CD4-positive, alpha-beta T cell treated with Interleukin-12 subunit alpha and Interleukin-12 subunit beta, for 1 hour (primary cell): ENCODE measurements at regions not wholly inside any gene's neighbourhood (a gene's known extent, or its start where the extent isn't known, plus 50 kb on each side); places are given as distances from the start of the nearest gene placed in this dataset.

ENCODE experiments used
- DNase-seq: peaks from one replicate; pipeline ENCODE4 v3.0.0-alpha.2; 2020

- no peak for DNase-seq
These were observed 107.1 kb upstream of the NRP1 start for GRCh38 chr10:33441561-33441960.

GRCh38 chr10:33434933-33435332 lies 100.5 kb upstream of the NRP1 start:
- DNase-seq, result no peak

GRCh38 chr10:33428682-33429081 lies 94.2 kb upstream of the NRP1 start:
- no peak for DNase-seq

- no peak for DNase-seq
These were observed 88.7 kb upstream of the NRP1 start for GRCh38 chr10:33423154-33423529.

- DNase-seq, result no peak
These were observed 88.1 kb upstream of the NRP1 start for GRCh38 chr10:33422471-33423153.

- no peak for DNase-seq
These were observed 87.5 kb upstream of the NRP1 start for GRCh38 chr10:33421789-33422462.

GRCh38 chr10:33419311-33419710 lies 84.8 kb upstream of the NRP1 start:
- DNase-seq, result no peak

- DNase-seq, result no peak
These were observed 83.8 kb upstream of the NRP1 start for GRCh38 chr10:33418301-33418700.

- DNase-seq, result no peak
These were observed 82.2 kb upstream of the NRP1 start for GRCh38 chr10:33416691-33417090.

- DNase-seq, result no peak
These were observed 81.7 kb upstream of the NRP1 start for GRCh38 chr10:33416209-33416608.

GRCh38 chr10:33414841-33415240 lies 80.4 kb upstream of the NRP1 start:
- DNase-seq, result no peak

- DNase-seq, result no peak
These were observed 78.3 kb upstream of the NRP1 start for GRCh38 chr10:33412653-33413361.

GRCh38 chr10:33412241-33412640 lies 77.8 kb upstream of the NRP1 start:
- DNase-seq, result no peak

- DNase-seq, result no peak
These were observed 76.4 kb upstream of the NRP1 start for GRCh38 chr10:33410860-33411234.

GRCh38 chr10:33410096-33410859 lies 75.8 kb upstream of the NRP1 start:
- DNase-seq, result no peak

- no peak for DNase-seq
These were observed 72.1 kb upstream of the NRP1 start for GRCh38 chr10:33406596-33406995.

- DNase-seq, result no peak
These were observed 68.0 kb upstream of the NRP1 start for GRCh38 chr10:33402220-33403073.

GRCh38 chr10:33401300-33401699 lies 66.8 kb upstream of the NRP1 start:
- no peak for DNase-seq

- DNase-seq, result no peak
These were observed 64.3 kb upstream of the NRP1 start for GRCh38 chr10:33398796-33399195.

- no peak for DNase-seq
These were observed 62.5 kb upstream of the NRP1 start for GRCh38 chr10:33396938-33397337.

GRCh38 chr10:33396279-33396678 lies 61.8 kb upstream of the NRP1 start:
- DNase-seq, result no peak

- no peak for DNase-seq
These were observed 60.7 kb upstream of the NRP1 start for GRCh38 chr10:33395201-33395600.

GRCh38 chr10:33392706-33393105 lies 58.2 kb upstream of the NRP1 start:
- no peak for DNase-seq
